NCI-H146 treated with DMSO at 0.1 percent for 48 hours (cell line): ENCODE measurements at regions not wholly inside any gene's neighbourhood (a gene's known extent, or its start where the extent isn't known, plus 50 kb on each side); places are given as distances from the start of the nearest gene placed in this dataset.

Experiments
- DNase-seq: peaks from one replicate; lab custom pipeline; 2025; ENCODE audit not compliant: unreplicated experiment; lab: John Stamatoyannopoulos, UW

GRCh38 chrX:39456894-39457604 is 640.7 kb downstream of the BCOR start:
- no peak for DNase-seq

GRCh38 chrX:39458779-39459178 is 639.0 kb downstream of the BCOR start:
- no peak for DNase-seq

- no peak for DNase-seq
Measured at GRCh38 chrX:39459204-39459603, 638.6 kb downstream of the BCOR start.

GRCh38 chrX:39459952-39460351 is 637.8 kb downstream of the BCOR start:
- DNase-seq: peak; percentile 40

- DNase-seq: no peak
Measured at GRCh38 chrX:39460499-39460898, 637.3 kb downstream of the BCOR start.

DNA sequence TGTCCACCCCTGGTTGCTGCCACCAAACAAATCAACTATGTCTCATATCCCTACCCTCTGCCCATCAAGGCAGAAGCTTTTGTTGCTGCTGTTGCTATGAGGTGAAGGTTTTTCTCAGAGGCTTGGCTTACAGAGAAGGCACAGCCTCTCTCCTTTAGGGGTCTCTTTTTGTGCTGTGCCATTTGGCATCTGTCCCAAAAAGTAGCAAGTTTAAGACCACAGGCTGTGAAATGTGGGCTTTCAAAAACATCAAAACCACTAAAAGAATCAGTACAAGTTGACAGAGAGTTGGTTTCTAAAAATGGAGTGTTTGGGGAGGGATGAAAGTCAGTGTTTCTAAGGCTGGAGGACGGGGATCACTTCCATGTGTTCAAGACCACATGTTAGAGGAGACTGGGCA is 634.9 kb downstream of the BCOR start:
- DNase-seq: no peak

DNA sequence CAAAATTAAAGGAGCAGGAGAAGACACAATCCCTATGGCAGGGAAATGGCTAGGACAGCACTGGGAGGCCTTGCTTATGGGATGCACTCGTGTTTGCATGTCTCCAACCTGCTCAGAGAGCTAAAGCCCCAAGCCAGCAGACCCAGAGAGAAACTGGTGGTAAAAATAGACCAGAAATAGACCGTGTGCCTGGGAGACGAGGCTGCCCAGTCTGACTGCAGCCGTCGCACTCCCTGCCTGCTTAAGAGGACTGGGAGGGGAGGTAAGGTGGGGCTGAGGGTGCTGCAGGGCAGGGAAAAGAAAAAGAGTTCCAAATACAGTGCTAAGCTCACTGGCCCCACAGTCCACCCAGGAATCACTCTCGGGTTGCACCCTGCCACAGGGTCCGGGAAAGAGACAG is 633.5 kb downstream of the BCOR start:
- DNase-seq: no peak

GRCh38 chrX:39465467-39465866 is 632.3 kb downstream of the BCOR start:
- DNase-seq: no peak

DNA sequence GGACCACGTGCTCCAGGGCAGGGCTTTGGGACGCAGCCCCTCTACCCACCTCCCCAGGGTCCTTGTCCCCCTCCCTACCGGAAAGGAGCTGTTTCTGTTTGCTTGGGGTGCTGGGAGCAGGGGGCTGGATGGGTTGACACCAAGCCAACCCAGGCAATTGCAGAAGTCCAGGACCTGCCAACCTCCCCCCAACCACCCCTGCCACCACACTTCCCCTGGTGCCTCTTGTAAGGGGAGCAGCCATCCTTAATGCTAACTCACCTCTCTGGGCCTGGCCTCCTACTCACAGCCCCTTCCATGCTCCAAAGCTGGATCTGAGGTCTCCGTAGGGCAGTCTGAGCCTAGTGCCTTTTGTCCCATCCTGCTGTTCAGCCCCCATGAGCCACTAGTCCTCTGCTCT is 631.9 kb downstream of the BCOR start:
- DNase-seq: no peak

GRCh38 chrX:39469126-39469525 is 628.6 kb downstream of the BCOR start:
- no peak for DNase-seq

DNA sequence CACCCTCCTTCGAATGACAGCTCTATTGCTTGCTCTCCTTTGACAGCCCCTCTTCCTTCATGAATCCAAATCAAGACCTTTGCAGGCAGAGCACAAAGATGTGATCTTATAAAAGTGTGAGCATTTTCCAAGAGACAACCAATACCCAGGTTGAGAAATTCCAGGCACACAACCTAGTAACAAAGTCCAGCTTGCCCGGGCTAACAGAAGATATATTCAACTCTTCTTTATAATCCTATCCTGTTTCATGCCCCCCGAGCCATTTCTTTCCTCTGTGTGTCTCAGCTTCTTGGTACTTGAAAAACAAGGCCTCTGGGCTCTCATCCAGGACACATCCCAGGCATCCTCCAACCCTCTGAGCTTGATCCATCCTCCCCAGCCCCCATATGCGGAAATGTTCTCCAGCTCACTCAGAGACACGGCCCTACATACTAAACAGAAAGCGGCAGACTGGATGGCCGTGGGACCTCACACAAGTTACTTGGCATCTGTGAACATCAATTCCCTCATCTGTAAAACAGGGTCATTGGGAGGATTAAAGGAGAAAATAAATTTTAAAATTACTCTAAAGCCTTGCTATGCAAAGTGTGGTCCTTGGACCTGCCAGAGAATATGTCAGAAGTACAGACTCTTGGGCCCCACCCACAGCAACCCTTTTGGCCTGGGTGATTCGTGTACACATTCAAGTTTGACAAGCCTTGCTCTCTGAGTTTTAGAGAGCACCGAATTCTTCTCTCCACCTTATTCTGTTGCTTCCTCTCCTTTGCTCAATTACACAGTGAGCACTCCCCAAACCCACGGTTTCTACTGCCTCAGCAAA is 627.0 kb downstream of the BCOR start:
- no peak for DNase-seq

DNA sequence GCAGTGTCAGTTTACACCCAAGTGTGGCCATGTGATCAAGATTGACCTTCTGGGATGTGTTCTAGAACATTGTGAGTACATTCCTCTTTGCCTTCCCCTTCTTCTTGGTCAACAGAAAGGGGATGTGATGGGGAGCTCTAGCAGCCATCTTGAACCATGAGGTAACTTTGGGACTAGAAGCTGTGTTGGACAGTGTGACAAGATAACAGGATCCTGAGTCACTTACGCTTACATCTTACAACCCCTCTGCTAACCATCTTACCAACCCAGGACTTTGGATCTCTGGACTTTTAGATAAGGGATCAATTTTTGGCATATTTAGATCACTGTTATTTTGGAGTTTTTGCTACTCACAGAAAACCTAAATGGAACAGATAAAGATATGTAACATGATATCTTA is 625.6 kb downstream of the BCOR start:
- DNase-seq: no peak

- DNase-seq: no peak
Measured at GRCh38 chrX:39473812-39474211, 623.9 kb downstream of the BCOR start.

DNA sequence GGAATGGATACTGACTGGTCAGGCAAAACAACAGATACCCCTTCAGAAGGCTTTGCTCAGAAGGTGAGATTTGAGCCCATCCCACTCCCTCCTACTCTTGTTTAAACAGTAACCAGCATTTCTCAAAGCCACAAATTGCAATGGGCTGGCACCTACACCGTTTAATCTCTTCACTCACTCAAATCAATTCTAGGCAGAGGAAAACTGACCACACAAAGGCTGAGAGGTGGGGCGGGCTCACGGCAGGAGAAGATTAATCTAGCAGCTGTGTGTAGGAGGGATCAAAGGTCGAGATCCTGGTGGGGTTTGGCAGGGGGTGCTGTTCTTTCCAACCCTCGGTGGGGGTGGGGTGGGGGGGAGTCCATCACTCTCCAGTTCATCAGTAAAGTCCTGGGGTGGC is 622.4 kb downstream of the BCOR start:
- peak; percentile 12 for DNase-seq

DNA sequence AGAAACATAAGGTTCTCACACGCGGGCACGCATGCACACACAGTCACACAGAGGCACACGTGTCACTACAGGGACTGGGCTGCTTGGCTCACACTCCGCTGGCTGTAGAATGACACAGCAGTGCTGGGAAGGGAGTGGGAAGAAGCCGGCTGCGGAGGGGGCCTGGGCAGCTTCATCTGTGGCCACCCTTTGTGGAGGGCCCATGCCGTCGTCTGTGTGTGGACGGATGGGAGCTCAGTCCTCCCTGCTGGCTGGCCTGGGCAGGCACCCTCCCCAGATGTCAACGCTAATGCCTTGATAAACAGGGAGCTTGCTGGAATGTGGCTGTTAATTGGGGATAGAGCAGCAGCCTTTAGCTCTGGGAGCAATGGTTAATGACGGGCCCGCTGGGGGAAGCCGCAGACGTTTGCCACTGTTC is 621.1 kb downstream of the BCOR start:
- no peak for DNase-seq

DNA sequence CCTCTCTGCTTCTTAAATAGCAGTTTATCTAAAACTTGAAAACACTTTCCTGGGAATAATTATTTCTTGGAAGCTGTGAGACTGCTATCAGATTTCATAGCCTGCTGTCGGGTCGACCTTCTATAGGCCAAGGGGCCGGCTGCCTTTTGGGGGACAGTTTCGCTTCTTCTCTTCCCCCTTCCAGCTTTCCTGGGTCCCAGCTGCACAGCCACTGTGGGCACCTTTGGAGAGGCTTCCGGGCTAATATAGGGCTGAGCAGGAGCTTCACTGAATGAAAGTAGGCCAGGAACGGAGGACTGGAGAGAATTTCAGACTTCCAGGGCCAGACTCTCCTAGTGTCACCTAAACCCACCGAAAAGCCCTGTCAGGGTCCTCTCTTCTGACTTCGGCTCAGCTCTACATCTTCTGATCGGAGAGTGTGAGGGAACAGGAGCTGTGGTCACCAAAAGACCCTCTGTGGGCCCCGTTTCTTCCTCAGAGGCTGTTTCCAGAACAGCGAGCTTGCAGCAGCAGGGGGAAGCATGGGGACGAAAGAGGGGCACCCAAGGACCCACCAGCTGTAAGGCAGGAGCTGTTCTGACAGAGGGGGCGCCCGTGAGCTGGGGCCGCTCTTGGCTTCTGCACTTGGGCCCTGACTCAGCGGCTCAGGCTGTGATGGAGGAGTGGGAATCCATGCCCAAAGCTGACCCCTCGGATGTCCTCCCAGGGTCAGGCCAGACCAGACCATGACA is 620.6 kb downstream of the BCOR start:
- DNase-seq: no peak

- DNase-seq: peak; percentile 36
Measured at GRCh38 chrX:39477762-39478120, 620.0 kb downstream of the BCOR start.

DNA sequence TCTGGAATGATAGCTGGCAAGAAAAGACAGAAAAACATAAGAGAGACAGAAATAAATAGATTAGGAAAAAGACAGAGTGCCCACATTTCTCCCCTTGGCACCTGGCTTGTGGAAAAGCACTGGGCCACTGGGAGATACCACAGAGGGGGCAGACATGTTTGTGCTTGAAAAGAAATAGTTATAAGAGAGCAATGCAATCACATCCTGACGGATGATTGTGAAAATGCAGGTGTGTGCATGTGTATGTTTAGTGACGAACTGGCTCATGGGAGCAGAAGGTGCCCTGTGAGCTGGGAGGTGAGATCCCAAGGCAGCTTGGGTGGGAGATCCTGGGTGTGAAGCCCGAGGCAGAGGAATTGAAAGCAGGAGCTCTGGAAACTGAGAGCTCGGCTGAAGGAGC is 617.9 kb downstream of the BCOR start:
- no peak for DNase-seq

DNA sequence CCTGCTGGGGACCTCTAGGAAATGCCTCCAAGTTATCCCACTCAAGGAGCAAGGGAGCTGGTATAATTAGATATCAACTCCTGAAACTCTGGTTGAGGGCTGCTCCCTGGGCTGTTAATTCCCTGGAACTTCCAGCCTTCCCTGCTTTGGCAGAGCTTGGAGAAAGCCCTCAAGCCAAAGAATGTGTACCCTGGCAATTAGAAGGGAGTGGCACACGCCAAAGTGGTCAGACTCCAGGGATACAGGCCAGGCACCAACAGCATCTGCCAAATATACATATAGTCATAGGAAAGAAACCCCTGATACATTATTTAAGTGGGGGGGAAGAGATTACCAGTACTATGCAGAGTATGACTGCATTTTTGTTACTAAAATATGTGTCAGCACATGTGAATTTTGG is 616.8 kb downstream of the BCOR start:
- no peak for DNase-seq

GRCh38 chrX:39481621-39482020 is 616.1 kb downstream of the BCOR start:
- DNase-seq: no peak

DNA sequence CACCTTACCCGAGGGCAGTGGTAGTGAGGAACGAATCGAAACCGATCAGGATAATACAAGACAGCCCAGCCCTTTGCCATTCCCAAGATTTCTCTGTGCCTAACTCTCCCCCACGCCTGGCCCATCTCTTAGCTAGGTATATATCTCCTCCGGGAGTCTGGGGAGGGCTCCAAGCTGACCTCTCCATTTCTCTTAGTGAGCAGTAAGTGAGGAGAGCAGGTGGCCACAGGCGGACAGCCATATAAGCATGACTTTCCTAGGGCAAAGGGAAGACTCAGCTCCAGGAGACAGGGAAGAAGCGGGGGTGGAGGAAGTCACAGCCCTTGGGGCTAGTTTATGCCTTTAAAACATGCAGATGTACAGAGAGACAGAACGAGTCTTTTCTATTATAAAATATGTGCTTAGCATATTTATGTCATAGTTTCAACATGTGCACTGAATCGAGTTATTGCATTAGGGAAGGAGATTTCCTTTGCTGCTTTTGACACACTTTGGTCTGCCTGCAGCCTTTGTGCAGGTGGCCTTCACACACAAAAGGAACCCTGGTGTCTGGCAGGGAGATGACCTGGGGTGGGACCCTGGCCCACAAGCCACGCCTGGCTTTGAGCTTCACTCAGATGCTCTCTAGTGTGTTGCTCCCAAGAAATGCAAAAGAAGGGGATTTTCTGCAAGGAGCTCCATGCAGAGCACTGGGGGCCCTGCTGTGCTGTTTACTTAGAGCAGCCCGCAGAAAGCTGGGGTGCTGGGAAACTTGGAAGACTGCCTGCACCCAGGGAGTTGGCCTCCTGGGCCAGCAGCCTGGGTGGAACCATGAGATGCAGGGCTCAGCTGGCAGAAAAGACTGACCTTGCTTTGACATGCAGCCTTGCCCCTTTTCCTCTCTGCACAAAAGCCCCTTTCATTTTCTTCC is 613.3 kb downstream of the BCOR start:
- no peak for DNase-seq
